HuH-7 (cell line): ENCODE measurements at regions not wholly inside any gene's neighbourhood (a gene's known extent, or its start where the extent isn't known, plus 50 kb on each side); places are given as distances from the start of the nearest gene placed in this dataset.
"Not testable (repeated sequence)": the region's sequence is repeated elsewhere in the genome, so short reads cannot be mapped to it uniquely, and the experiment has no call there.

Source experiments
- DNase-seq: peaks from one replicate; pipeline ENCODE4 v3.0.0; 2011; ENCODE audit warnings: low spot score

DNA sequence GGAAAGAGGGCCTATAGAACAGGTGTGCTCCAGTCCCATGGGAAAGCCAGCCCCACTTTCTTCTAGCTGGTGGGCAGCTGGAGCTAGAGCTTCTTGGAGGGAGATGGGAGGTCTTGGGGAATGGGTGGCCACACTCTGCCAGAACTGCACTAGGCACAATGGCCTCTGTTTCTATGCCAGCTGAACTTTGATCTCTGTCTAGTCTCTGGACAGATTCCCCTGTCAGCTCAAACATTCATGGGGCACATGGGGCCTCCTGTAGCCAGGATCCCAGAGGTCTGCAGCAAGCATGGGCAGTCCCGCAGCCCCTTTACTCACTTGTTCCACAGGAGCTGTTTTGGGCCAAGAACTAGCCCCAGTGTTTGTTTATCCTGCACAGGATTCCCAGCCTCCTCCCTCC lies 591.3 kb upstream of the HS3ST5 start:
- no peak for DNase-seq

DNA sequence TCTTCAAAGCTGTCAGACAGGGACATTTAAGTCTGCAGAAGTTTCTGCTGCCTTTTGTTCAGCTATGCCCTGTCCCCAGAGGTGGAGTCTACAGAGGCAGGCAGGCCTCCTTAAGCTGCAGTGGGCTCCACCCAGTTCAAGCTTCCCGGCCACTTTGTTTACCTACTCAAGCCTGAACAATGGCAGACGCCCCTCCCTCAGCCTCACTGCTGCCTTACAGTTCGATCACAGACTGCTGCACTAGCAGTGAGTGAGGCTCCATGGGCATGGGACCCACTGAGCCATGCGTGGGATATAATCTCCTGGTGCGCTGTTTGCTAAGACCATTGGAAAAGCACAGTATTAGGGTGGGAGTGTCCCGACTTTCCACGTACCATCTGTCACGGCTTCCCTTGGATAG lies 585.9 kb upstream of the HS3ST5 start:
- DNase-seq: not testable (repeated sequence)

GRCh38 chr6:114906096-114906495 lies 563.3 kb upstream of the HS3ST5 start:
- no peak for DNase-seq

DNA sequence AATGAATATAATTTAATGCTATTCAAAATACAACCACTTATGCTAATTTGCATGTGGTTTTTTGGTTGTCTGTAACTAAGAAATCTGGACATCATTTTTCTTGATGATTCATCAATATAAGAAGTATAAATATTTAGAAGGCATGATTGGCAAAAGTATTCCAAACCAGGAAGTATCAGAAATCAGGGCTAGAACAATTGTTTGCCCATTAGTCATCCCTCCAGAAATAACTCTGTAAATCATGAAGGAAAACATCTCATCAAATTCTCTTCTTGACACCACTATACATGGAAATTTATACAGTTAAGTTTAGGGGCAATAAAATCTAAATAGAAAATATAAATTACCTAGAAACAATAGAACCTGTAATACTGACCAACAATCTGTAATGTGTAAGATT lies 554.7 kb upstream of the HS3ST5 start:
- DNase-seq: no peak

DNA sequence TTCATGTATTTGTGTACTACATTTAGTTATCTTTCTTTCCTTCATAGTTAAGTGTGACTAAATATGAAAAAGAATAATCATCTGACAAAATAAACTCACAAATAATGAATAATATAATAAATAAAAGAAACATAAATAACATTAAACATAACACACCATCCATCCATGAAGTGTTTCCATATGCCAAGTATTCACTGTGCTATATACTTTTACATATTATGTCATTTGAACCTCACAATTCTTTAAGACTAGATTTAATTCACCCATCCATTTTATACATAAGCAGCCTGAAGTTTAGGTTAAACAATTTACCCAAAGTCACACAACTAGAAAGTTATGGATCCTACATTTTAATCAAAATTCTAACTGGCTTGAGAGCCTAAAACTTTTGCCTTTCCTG lies 549.4 kb upstream of the HS3ST5 start:
- no peak for DNase-seq

- DNase-seq: no peak
Observed at GRCh38 chr6:114888241-114888640, 545.4 kb upstream of the HS3ST5 start.

DNA sequence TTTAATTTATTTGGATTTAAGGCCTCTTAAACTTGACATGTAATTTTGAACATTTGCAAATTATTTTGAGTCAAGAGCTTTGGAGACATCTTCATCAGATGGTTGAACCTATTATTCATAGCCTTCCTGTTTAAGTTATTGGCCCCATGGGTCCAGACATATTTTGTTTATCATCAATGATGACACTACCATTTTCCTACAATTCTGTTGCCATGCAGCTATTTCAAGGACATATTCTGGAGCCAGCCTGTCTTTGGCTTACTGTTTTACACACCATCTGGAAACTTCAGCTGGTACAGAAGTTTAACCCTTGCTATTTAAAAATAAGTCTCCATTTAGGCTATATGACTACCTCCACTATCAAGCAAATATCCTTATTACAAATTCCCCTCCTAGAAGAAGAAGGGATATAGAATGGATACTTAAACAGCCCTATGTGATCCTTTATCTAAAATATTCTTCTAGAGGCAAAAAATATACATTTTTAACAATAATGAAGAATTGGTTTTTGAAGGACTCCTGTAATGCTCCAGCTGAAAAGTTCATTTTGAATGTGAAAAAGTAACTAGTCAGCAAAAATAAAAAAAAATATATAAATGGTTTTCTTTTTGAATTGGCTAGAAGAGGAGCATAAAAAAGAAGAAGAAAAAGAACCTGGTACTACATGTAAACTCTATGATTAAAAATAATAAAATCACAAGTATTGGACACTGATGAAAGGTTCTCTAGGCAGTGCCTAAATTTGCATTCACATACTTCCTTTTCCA lies 544.0 kb upstream of the HS3ST5 start:
- no peak for DNase-seq

DNA sequence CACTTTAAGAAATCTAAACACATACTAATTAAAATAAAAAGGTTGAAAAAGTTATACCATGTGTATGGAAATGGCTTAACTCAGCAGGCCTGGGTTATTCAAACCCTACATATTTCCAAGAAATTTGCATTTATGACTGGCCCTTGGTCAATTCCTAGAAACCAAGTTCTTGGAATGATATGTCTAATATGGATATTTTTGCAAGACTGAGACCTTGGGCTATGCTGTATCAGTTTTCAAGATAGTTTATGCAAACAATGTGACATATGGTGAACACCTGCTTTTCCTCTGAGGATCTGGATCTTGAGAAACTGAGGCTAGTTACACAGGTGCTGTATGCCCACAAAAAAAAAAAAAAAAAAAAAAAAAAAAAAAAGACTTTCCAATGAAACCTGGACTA lies 536.9 kb upstream of the HS3ST5 start:
- no peak for DNase-seq

DNA sequence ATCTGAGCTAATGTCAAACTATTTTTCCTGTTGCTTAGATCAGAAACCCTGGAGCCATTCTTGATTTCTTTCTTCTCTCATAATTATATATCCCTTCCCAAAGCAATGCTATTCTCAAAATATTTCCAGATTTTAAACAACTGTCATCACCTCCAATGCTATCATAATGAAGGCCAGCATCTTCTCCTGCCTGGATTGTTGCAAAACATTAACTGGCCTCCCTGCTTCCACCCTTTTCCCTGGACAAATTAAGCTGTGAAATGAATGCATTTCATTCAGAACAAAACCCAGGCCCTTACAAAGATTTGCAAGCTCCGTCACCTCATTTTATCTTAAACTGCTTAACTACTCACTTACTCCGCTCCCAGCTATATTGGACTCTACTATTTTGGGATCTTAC lies 535.3 kb upstream of the HS3ST5 start:
- no peak for DNase-seq

GRCh38 chr6:114874410-114874809 lies 531.6 kb upstream of the HS3ST5 start:
- DNase-seq: no peak

DNA sequence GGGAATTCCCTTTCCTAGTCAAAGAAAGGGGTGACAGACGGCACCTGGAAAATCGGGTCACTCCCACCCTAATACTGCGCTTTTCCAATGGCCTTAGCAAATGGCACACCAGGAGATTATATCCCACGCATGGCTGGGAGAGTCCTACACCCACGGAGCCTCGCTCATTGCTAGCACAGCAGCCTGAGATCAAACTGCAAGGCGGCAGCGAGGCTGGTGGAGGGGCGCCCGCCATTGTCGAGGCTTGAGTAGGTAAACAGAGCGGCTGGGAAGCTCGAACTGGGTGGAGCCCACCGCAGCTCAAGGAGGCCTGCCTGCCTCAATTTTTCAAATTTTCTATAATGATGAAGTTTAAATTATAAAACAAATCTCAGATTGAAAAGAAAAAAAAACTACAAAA lies 522.7 kb upstream of the HS3ST5 start:
- DNase-seq: not testable (repeated sequence)

DNA sequence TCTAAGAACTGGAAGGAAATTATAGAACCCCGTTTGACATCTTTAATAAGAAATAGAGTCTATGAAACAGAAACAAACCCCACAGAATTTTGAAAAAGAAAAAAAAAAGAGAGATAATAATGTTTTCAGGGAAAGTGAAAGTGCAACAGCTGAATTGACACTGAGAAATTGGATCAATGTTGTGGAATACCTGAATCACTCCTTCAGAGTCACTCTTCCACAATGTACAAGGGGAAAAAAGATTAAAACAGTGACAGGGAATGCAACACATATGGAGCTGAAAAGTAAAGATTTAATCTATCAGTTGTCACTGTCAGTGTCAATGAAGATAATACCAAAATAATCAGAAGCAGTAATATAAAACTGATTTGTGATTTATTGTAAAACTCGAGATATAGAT lies 520.8 kb upstream of the HS3ST5 start:
- no peak for DNase-seq

DNA sequence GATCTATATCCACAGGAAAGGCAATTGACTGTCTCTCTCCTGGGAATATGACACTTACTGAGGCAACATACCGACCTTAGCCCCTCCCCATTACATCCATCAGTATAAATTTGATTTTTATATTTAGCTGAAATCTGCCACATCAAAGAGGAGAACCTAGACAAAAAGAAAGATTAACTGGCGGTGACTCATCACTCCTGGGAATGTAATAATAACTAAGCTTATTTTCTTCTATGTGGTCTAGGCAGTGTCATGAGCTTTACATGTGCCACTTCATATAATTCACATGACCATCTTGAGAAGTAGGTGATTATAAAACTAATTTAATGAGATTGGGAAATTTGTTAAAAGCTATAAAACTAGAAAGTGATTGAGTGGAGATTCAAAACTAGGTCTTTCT lies 520.0 kb upstream of the HS3ST5 start:
- DNase-seq: no peak

DNA sequence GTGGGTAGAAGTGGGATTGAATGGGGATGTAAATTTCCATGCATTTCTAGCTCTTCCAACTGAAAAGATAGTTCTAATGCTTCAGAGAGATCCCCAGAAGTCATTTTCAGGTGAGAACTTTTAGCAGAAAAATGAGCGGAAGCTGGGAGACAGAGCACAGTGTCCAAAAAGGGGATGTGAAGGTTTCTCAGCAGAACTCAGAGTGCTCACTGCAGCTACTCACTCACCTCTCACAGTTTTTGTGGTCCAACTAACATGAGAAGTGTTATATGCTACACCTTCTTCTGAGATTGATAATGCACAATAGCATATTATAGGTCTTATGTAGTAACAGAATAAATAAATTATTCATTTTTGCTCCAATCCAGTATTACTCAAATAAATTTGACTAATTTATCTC lies 519.2 kb upstream of the HS3ST5 start:
- no peak for DNase-seq

DNA sequence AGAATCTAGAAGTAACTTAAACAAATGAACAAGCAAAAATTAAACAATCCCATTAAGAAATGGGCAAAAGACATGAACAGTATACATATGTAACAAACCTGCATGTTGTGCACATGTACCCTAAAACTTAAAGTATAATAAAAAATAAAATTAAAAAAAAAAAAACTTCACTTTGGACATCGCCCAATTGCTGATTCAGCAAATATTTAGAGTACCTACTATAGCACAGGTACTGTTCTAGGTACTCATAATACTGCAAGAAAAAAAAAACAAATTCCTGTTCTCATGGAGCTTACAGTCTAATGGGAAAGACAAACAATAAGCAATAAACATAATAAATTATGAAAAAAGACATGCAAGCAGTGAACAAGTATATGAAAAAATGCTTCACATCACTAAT lies 501.5 kb upstream of the HS3ST5 start:
- no peak for DNase-seq

GRCh38 chr6:114839019-114839418 lies 496.2 kb upstream of the HS3ST5 start:
- DNase-seq: no peak

GRCh38 chr6:114833211-114833610 lies 490.4 kb upstream of the HS3ST5 start:
- DNase-seq: no peak

DNA sequence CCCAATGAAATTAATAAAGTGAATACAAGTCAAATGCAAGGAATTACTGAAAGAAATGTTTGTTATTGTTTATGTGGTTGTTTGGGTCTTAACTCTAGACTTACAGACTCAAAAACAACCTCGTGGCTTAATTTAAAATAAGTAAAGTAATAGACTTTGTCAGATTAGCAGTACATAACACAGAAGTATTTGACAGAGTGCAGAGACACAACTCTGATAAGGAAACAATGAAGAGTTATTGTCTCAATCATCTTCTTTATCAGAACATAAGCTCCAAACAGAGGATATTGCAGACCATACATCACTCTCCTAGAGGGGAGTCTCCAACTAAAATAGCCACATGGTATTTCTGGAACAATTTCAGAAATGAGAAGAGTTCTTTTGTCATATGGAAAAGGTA lies 487.7 kb upstream of the HS3ST5 start:
- DNase-seq: no peak

DNA sequence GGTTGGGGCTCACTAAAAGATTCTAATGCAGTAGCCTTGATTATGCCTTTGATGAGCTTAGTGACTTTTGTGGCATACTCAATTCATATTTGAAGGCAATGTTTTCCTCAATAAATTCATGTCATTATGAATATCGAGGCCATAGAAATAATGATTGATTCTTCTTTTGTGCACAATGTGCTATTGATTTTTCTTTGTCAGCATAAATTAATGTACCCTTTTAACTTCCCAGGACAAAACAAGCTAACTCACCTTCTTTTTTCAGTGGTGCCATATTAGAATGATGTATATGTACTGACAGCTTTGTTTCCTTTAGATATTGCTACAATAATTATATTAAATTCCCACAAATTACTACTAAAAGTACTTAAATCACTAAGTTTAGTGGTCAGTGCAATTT lies 484.3 kb upstream of the HS3ST5 start:
- no peak for DNase-seq

- DNase-seq: no peak
Observed at GRCh38 chr6:114824409-114824808, 481.6 kb upstream of the HS3ST5 start.

DNA sequence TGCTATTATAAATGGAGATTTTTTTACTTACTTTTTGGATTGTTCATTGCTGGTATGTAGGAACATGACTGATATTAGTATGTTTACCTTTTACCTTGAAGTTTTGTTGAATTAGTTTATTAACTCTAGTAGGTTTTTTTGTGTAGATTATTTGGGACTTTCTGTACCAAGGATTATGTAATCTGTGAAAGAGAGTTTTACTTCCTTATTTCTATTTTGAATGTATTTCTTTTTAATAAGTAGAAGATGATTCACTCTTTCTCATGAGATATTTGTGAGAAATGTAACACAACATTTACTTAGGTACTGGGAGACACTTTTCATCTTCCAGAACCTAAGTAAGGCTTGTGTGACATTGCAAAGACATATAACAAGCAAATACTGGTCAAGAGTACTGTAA lies 473.9 kb upstream of the HS3ST5 start:
- DNase-seq: no peak

- no peak for DNase-seq
Observed at GRCh38 chr6:114810468-114810867, 467.6 kb upstream of the HS3ST5 start.

GRCh38 chr6:114805426-114805825 lies 462.6 kb upstream of the HS3ST5 start:
- not testable (repeated sequence) for DNase-seq

GRCh38 chr6:114796576-114796975 lies 453.8 kb upstream of the HS3ST5 start:
- no peak for DNase-seq

- DNase-seq: no peak
Observed at GRCh38 chr6:114793428-114793827, 450.6 kb upstream of the HS3ST5 start.
